Activated naive CD4-positive, alpha-beta T cell treated with Interleukin-2 at 50 U/mL for 16 hours (primary cell): ENCODE measurements at regions not wholly inside any gene's neighbourhood (a gene's known extent, or its start where the extent isn't known, plus 50 kb on each side); places are given as distances from the start of the nearest gene placed in this dataset.
"Not testable (repeated sequence)": the region's sequence is repeated elsewhere in the genome, so short reads cannot be mapped to it uniquely, and the experiment has no call there.

Experiments used
- DNase-seq: peaks from one replicate; pipeline ENCODE4 v3.0.0-alpha.2; 2020

GRCh38 chr7:42611289-42611928 lies 300.5 kb downstream of the C7orf25 start:
- no peak for DNase-seq

- no peak for DNase-seq
These were observed 305.5 kb downstream of the C7orf25 start for GRCh38 chr7:42606193-42606905.

DNA sequence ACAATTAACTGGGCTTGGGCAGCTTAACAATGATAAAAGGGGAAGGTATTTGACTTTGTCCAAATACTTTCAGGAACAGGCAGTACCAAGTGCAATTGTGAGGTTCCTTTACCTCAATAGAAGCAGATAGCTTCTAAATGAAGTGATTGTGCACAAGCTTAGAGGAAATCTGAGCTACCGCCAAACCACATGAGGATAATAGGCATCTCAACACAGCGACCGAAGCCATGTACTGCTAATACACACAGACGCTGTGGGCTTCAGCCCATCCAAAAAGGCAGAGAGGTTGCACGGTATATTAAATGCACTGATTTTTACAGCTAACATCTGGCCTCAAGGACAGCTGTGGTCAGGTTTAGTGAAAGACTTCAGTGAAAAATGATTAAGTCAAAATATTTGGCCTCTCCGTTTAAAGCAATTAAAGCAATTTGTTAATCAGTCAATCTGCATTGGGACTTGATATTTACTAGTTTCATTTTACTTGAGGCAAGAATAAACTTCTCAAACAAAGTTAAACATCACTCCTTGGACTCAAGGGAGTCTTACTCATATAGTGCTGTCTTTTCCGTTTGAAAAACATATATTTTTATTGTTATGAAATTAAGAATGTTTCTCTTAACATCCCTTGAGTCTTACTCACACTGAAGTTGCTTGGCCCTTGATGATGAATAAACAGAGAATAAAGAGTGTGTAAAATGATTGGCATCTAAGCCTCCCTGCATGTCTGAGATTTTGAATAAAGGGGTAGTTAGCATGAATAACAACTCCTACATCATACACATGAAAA lies 306.3 kb downstream of the C7orf25 start:
- DNase-seq = no peak

DNA sequence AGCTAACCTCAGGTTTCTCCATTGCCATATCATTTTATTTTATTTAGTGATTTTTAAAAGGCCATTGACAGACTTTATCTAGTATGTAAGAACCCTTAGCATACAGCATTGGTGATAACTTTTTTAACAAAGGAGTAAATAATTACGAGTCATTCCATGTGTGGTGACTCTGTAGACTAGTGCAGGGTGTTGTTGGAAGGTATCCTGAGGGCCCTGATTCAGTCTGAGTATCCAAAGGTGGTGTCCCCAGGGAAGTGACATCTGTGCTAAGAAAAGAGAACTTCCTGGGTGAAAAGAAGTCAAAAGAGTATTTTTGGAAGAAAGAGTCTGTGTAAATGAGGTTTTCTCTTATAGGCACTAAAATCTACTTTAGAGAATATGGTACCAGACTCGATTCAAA lies 308.4 kb downstream of the C7orf25 start:
- no peak for DNase-seq

DNA sequence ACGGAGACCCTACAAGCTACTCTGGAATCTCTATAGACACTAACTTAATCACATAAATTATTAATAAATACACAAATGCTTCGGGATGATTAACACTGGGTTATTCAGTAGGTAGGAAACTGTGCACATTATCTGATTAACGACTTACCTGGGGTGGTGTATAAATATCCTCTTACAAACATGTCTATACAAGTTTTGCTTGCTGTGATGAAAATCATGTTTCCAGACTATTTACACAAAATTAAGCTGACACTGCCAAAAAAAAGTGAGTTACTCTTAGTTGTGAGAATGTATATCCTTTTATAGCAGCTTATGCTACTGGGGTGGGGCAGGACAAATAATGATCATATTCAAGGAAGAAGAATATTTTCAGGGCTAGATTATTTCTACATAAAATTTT lies 314.6 kb downstream of the C7orf25 start:
- no peak for DNase-seq

- DNase-seq = no peak
These were observed 315.1 kb downstream of the C7orf25 start for GRCh38 chr7:42596737-42597136.

- DNase-seq = no peak
These were observed 318.0 kb downstream of the C7orf25 start for GRCh38 chr7:42593860-42594259.

- DNase-seq = no peak
These were observed 321.0 kb downstream of the C7orf25 start for GRCh38 chr7:42590771-42591310.

GRCh38 chr7:42588876-42589275 lies 323.0 kb downstream of the C7orf25 start:
- DNase-seq = no peak

GRCh38 chr7:42587806-42588205 lies 324.1 kb downstream of the C7orf25 start:
- no peak for DNase-seq

GRCh38 chr7:42580061-42580460 lies 331.8 kb downstream of the C7orf25 start:
- DNase-seq = no peak

- no peak for DNase-seq
These were observed 336.7 kb downstream of the C7orf25 start for GRCh38 chr7:42575171-42575570.

DNA sequence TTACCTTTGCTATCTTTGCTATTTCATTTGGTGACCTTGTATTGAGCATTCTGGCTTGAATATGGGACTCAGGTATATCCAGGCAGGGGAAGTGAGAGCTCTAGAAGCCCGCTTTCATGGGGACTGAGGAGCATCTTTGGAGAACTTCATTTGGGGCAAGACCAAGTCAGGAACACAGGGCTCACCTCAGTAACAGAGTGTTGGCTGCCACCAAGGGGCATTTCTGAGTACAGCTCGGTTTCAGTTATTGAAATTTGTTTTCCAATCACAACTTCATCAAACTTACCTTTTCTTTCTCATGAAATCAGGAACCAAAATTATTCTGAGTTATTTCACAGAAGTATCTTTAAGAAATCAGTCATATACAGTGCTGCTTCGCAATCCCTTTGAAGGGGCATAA lies 337.2 kb downstream of the C7orf25 start:
- DNase-seq = no peak

DNA sequence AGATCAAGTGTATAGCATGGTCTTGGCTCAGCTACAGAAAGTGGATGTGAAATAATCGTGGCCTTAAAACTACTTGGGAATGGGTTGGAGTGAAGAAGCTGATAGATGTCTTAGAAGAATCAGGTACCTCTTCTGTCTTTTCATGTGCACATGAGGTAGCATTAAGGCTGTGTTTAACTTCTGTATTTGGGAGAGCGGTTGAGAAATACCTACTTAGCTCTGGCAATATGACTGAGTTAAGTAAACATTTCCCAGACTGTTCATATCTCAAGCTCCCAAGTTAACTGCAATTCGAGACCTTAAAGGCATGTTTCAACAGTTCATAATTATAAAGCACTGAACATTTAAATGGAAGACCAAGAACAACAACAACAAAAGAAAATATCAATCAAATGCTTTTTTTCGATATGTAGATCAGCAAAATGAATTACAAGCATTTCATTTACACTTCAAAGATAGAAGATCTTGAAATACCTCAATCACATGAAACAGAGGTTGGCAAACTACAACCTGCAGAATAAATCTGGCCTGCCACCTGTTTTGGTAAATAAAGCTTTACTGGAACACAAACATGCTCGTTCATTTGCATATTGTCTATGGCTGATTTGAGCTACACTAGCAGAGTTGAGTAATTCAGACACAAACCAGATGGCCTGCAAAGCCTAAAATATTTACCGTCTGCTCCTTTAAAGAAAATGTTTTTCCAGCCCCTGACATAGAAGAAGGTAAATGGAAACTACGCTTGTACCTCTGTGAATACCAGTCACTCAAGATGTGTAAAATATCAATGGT lies 337.1 kb upstream of the GLI3 start:
- DNase-seq = no peak

GRCh38 chr7:42572561-42572960 lies 335.6 kb upstream of the GLI3 start:
- DNase-seq = no peak

DNA sequence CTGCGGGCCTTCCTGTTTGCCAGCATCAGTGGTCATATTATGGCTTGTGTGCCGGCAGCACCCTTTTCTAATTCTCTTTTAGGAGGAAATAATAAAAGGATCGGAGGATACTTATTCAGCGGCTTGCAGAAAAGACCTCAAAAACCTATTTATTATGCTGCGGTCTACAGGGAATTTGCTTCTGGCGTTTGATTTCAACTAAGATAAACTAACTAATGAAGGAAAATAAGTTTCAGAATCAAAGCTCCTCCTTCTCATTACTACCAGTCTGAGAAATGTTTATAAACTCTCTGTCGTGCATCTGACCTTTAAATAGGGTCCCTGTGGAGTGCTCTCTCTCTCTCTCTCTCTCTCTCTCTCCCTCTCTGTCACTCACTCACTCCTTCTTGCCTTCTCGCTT lies 335.0 kb upstream of the GLI3 start:
- no peak for DNase-seq

- no peak for DNase-seq
These were observed 333.9 kb upstream of the GLI3 start for GRCh38 chr7:42570944-42571343.

GRCh38 chr7:42567051-42567450 lies 330.0 kb upstream of the GLI3 start:
- no peak for DNase-seq

- no peak for DNase-seq
These were observed 324.8 kb upstream of the GLI3 start for GRCh38 chr7:42561797-42562196.

DNA sequence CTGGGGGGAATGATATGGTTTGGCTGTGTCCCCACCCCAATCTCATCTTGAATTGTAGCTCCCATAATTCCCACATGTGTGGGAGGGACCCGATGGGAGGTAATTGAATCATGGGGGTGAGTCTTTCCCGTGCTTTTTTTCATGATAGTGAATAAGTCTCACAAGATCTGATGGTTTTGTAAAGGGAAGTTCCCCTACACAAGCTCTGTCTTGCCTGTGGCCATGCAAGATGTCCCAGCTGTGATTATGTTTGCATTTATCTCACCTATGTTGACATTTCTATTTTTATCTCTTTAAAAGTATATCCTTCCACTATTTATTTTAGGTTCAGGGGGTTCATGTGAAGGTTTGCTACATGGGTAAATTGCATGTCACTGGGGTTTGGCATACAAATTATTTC lies 323.9 kb upstream of the GLI3 start:
- no peak for DNase-seq

DNA sequence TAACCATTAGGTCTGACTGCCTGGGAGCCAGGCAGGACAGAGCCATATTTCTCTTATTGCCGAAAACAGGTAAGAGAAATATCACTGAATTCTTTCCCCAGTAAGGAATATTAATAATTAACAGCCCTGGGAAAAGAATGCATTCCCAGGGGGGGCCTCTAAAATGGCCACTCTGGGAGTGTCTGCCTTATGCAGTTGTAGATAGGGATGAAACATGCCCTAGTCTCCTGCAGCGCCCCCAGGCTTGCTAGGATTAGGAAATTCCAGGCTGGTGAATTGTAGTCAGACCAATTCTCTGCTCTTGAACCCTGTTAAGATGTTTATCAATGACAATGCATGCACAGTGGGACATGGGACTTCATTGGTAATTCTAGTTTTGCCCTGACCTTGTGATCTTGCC lies 317.9 kb upstream of the GLI3 start:
- not testable (repeated sequence) for DNase-seq

DNA sequence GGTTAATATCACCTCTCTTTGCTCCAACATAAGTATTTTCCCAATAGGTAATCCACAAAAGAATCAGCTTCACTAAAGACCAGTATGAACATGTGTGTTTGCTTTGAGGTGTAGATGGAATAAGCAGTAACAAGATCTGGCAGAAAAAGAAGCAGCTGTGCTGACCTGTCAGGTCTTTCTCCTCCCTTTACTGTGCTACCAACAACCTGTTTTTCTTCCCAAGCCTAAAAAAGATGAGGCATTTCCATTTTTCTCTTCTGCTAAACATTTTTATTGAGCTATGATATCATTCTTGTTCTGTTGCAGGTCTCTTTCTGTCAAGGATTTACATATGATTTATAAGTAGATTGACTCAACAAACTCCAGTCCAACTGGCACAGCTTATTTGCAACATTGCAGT lies 315.2 kb upstream of the GLI3 start:
- DNase-seq = no peak
